T-helper 1 cell treated with Interleukin-12 subunit alpha and Interleukin-12 subunit beta and Interleukin-4 antibody, amounts not matched to agents 30 μg/mL and 1 μg/mL, for 36 hours (primary cell): ENCODE measurements at regions not wholly inside any gene's neighbourhood (a gene's known extent, or its start where the extent isn't known, plus 50 kb on each side); places are given as distances from the start of the nearest gene placed in this dataset.
"Not testable (repeated sequence)": the region's sequence is repeated elsewhere in the genome, so short reads cannot be mapped to it uniquely, and the experiment has no call there.

Experiments
- H3K27ac Mint-ChIP-seq: one replicate; pipeline ENCODE4 v1.8.0; 2021; ENCODE audit warnings: mild to moderate bottlenecking, mixed read lengths
- H3K27me3 Mint-ChIP-seq: one replicate; pipeline ENCODE4 v1.8.0; 2021; ENCODE audit warnings: low read depth, mixed read lengths
- H3K36me3 Mint-ChIP-seq: one replicate; pipeline ENCODE4 v1.8.0; 2021; ENCODE audit warnings: low read depth, mixed read lengths
- H3K4me1 Mint-ChIP-seq: one replicate; pipeline ENCODE4 v1.8.0; 2021; ENCODE audit warnings: low read depth, mixed read lengths
- H3K4me3 Mint-ChIP-seq: one replicate; pipeline ENCODE4 v1.8.0; 2021; ENCODE audit warnings: mild to moderate bottlenecking, moderate library complexity, mixed read lengths
- H3K9me3 Mint-ChIP-seq: one replicate; pipeline ENCODE4 v1.8.0; 2021; ENCODE audit warnings: mixed read lengths

DNA sequence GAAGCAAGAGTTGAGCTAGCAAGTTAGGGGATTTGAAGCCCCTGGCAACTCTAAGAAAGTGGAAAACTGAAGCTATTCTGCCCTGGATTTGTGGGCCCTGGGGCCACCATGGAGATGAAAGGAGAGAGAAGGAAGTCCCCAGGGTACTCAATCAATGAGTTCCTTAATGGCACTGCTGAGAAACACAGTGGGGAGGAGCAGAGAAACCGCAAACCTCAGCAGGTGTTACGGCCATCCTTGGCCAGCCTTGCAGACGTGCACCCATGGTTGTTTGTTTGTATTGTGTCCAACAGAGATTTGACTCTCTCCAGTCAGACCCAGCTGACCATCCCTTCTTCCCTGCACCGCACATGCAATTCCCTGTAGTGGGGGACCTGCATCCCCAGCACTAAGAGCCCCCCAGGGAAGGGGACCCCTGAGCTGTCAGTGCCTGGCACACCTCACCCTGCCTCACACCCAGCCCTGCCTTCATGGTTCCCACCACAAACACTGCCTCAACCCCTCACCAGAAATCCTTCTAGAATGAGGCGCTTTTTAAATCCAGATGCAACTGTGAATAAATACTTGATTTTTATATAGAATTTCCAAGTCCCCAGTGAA lies 255.3 kb downstream of the SH3BP4 start:
- no peaks in the 10 kb centered on the region for H3K9me3 Mint-ChIP-seq
- H3K27me3 Mint-ChIP-seq: no peaks in the 10 kb centered on the region
- no peak overlapping the region for H3K4me3 Mint-ChIP-seq
- H3K27ac Mint-ChIP-seq: no peak overlapping the region
- H3K36me3 Mint-ChIP-seq: no peaks in the 10 kb centered on the region
- H3K4me1 Mint-ChIP-seq: no peaks in the 10 kb centered on the region

DNA sequence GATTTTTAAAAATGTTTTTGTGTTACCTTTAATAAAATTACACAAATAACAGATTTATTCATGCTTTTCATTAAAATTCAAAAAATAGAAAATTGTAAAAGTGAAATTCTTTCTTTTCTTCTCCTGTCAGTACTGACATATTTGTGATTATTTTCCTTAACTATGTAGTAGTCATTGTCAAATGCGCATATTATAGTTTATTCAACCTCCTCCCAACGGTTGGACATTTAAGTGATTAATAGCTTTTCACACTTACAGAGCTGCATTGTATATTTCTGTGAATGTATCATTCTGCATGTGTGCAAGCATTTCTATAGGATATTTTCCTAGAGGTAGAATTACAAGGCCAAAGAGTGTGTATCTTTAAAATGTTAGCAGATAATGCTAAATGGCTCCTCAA lies 259.2 kb downstream of the SH3BP4 start:
- Mint-ChIP-seq H3K4me3 (no peak overlapping the region), H3K4me1 (no peaks in the 10 kb centered on the region), H3K36me3 (no peaks in the 10 kb centered on the region), H3K9me3 (no peaks in the 10 kb centered on the region), H3K27me3 (peaks cover 5% of the 10 kb centered on the region), H3K27ac (no peak overlapping the region)

DNA sequence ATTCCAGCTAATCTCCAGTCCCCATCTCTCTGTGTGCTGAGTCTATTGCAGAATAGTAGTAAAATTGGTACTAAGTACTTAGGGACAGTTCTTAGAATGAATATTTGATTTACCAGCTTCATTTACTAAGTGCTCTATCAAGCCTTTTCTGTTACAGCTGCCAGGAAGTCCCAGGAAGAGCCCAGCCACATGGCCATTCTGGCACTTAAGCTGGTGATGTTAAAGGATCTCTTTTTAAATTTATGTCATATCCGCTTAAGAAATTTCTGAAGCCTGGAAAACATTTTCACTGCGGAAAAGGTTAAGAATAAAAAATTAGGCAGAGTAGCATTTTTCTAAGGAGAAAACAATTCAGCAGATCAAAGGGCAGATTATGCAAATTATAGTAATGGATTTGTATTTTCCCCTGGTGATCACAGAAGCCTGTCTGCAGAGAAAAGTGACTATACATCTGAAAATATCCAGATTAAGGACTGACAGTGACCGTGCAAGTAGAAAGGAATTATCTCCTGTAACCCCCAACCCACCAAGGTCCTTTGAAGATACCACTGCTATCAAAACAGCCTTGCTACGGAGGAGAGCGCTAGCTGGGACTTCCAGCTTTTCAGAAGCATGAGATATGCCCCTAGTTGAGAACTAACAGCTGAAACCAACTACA lies 260.8 kb downstream of the SH3BP4 start:
- Mint-ChIP-seq H3K27me3 (peaks cover 5% of the 10 kb centered on the region), H3K27ac (no peak overlapping the region), H3K36me3 (no peaks in the 10 kb centered on the region)

DNA sequence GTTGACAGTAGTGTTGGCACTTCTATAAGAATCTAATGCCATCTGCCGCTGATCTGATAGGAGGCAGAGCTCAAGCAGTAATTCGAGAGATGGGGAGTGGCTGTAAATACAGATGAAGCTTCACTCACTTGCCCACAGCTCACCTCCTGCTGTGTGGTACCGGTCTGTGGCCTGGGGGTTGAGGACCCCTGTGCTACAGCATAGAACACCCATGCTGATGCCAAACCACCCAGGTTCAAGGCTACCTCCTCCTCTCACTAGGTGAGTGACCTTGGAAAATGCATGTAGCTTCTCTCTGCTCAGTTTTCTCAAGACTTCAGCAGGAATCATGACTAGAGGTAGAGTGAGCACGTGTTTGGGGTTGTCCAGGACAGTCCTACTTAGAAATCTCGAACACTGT lies 263.4 kb downstream of the SH3BP4 start:
- Mint-ChIP-seq H3K27me3 (peaks cover 5% of the 10 kb centered on the region), H3K27ac (no peak overlapping the region), H3K9me3 (no peaks in the 10 kb centered on the region), H3K36me3 (no peaks in the 10 kb centered on the region), H3K4me1 (no peaks in the 10 kb centered on the region), H3K4me3 (no peak overlapping the region)

More for the DNA sequence above, 260.8 kb downstream of the SH3BP4 start:
- no peak overlapping the region for H3K4me3 Mint-ChIP-seq
- H3K4me1 Mint-ChIP-seq: no peaks in the 10 kb centered on the region
- H3K9me3 Mint-ChIP-seq: no peaks in the 10 kb centered on the region

DNA sequence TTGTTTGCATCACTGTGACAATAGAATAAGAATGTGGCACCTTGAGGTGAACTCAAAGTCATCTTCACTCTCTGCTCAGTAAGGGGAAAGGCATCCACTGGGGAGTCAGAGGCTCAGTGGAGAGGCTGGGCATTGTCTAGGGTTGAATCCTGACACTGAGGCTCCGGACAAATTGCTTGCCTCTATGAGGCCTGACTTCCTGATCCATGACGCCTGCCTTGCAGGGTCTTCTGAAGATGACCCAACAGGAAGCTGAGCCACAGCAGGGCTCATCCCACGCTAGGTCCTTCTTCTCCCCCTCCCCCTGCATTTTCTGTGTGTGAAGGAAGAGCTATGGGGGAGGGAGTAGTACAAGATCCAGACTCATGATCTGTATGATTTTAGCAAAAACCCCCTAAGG lies 265.1 kb downstream of the SH3BP4 start:
- no peaks in the 10 kb centered on the region for H3K9me3 Mint-ChIP-seq
- peaks cover 5% of the 10 kb centered on the region for H3K27me3 Mint-ChIP-seq
- H3K36me3 Mint-ChIP-seq: no peaks in the 10 kb centered on the region
- H3K4me3 Mint-ChIP-seq: no peak overlapping the region
- no peak overlapping the region for H3K27ac Mint-ChIP-seq
- no peaks in the 10 kb centered on the region for H3K4me1 Mint-ChIP-seq

DNA sequence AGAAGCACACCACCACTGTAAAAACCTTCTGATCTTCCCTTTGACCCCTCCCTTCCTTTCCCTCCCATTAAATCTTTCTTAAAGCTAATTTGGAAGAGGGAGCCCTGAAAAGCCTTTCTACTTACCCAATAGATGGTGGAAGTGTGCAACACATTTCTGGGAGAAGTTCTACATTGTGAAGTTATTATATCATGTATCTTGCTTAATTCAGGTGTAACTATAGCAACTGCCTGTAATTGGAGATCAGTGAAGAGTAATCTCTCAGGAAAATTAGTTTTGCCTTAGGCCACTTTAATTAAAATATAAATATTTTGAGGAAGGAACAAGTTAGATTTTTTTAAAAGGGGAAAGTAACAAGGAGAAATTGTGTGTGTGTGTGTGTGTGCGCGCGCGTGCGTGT lies 266.0 kb downstream of the SH3BP4 start:
- Mint-ChIP-seq H3K27me3 (peaks cover under 1% of the 10 kb centered on the region), H3K36me3 (no peaks in the 10 kb centered on the region), H3K4me3 (no peak overlapping the region), H3K9me3 (no peaks in the 10 kb centered on the region), H3K4me1 (no peaks in the 10 kb centered on the region), H3K27ac (no peak overlapping the region)

DNA sequence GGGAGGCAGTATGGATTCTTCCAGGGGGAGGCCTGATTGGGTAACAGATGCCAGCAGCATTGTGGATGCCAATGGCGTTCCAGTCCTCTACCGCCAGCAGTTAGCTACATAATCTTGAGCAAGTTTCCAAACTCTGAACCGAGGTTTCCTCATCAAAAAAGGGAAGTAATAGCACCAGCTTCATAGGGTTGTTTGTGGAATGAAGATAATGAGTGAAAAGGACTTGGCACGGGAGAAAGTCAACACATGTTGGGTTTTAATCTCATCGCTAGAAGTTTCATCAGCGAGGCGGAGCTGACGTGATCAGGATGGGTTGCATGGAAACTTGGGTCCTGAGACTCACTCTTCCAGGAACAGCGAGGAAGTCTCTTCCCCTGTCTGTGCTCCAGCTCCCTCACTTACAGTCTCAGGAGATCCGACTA lies 266.7 kb downstream of the SH3BP4 start:
- H3K4me3 Mint-ChIP-seq: no peak overlapping the region
- H3K9me3 Mint-ChIP-seq: no peaks in the 10 kb centered on the region
- H3K4me1 Mint-ChIP-seq: no peaks in the 10 kb centered on the region
- H3K27ac Mint-ChIP-seq: no peak overlapping the region
- H3K36me3 Mint-ChIP-seq: no peaks in the 10 kb centered on the region
- no peaks in the 10 kb centered on the region for H3K27me3 Mint-ChIP-seq

DNA sequence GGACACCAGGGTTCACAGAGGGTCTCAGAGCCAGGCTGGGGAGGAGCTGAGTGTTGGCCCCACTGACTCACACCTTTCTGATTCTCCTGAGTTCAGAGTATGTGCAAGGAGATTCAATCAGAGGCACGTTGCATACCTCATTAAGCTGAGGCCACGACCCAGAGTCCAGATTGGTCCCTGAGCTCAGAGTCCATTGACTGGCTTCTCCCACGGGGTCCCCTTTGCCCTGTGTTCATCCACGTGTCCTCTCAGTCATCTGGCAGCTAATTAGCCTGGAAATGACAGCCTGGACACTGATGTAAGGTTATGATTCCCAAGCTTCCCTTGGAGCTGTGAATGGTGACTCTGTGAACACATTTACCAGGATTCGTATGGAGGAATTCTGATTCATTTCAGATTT lies 267.2 kb downstream of the SH3BP4 start:
- no peaks in the 10 kb centered on the region for H3K27me3 Mint-ChIP-seq
- no peaks in the 10 kb centered on the region for H3K9me3 Mint-ChIP-seq
- H3K4me3 Mint-ChIP-seq: no peak overlapping the region
- H3K4me1 Mint-ChIP-seq: no peaks in the 10 kb centered on the region
- H3K36me3 Mint-ChIP-seq: no peaks in the 10 kb centered on the region
- H3K27ac Mint-ChIP-seq: no peak overlapping the region

DNA sequence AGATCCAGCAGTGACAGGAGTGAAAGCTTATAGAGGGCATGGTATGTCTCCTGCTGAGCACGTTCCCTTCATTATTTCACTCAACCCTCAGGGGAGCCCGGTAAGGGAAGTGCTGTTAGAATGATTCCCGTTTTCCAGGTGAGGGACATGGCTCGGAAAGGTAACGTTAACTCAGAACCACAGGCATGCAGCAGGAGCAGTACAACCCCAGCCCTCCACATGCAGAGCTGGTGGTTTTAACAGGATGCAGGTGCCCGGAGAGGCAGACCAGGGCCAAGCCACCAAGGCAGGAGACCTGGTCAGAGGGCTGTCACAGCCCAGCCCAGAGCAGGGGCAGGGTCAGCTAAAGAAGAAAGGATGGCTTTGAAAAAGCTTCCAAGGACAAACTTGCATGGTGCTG lies 268.5 kb downstream of the SH3BP4 start:
- H3K27me3 Mint-ChIP-seq: no peaks in the 10 kb centered on the region
- no peaks in the 10 kb centered on the region for H3K36me3 Mint-ChIP-seq
- H3K4me1 Mint-ChIP-seq: no peaks in the 10 kb centered on the region
- no peaks in the 10 kb centered on the region for H3K9me3 Mint-ChIP-seq
- no peak overlapping the region for H3K27ac Mint-ChIP-seq
- H3K4me3 Mint-ChIP-seq: no peak overlapping the region

DNA sequence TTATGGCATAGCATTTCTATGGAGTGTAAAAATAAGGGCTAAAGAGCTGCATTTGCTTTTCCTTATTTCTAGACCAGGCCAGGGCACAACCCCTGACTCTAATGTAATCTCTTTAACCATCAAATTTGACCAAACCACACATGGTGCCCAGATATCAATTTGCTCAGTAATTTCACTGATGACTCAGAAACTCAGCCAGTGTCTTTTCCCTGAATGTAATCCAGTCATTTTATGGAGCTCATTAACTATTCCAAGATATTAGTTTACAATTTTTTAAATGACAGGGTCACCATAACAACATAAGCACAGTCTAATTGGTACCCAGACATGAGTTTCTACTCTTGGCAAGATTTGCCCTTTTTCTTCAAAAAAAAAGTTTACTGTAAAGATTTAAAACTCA lies 270.8 kb upstream of the AGAP1 start:
- Mint-ChIP-seq H3K9me3 (no peaks in the 10 kb centered on the region), H3K4me3 (no peak overlapping the region), H3K4me1 (no peaks in the 10 kb centered on the region), H3K27me3 (no peaks in the 10 kb centered on the region), H3K36me3 (no peaks in the 10 kb centered on the region), H3K27ac (no peak overlapping the region)

DNA sequence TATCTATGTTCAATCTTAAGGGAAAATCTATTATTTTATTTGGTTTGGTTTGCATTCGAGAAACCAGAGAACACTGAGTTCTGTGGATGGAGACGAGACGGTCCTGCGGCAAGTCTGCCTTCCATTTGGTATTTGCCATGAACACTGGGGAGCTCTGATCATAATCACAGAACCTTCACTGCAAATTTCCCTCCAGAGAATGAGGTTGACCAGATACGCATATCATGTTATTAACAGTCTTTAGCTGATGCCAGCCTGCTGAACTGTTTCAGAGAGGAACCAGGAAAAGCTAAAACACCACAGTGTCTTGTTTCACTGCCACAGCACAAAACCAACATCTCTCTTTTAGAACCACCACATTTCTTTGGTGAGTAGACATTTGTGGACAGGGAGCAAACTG lies 269.4 kb upstream of the AGAP1 start:
- Mint-ChIP-seq H3K27ac (no peak overlapping the region), H3K27me3 (no peaks in the 10 kb centered on the region), H3K36me3 (no peaks in the 10 kb centered on the region), H3K9me3 (no peaks in the 10 kb centered on the region), H3K4me1 (no peaks in the 10 kb centered on the region), H3K4me3 (no peak overlapping the region)

DNA sequence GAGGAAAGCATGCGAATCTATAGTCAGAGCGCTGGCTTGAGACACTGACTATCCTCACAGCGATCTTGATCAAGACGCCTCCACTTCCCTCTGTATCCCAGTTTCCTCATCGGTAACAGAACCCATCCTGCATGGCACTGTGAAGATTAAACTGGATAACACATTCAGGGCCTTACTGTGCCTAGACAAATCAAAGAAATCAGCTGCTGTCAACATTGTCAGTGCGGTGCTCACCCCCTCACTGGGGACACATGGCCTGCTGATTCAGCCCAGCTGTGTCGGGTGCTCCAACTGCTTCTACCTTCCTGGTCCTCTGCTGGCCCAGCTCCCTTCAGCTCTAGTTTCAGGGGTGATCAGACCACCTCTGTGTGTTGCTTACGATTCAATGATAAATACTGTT lies 268.6 kb upstream of the AGAP1 start:
- Mint-ChIP-seq H3K4me3 (no peak overlapping the region), H3K27ac (no peak overlapping the region), H3K9me3 (no peaks in the 10 kb centered on the region), H3K4me1 (no peaks in the 10 kb centered on the region), H3K27me3 (peaks cover 4% of the 10 kb centered on the region), H3K36me3 (no peaks in the 10 kb centered on the region)

DNA sequence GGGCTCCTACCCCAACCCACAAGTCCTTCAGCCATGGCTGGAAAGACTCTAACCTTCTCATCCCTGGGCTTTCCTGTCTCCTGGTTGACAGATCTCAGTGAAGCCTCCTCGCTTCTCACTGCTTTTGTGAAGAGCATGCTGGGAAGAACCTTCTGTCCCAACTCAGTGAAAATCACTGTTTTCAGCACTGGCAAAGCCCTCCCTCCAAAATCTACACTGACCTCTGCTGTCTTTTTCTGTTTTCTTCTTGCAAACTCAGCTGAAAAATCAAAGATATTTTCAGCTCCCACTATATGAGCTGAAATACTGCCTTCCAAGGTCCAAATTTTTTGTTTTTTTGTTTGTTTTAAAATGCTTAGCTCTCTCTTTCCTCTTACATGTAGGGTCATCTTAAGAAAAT lies 266.3 kb upstream of the AGAP1 start:
- no peak overlapping the region for H3K27ac Mint-ChIP-seq
- no peaks in the 10 kb centered on the region for H3K9me3 Mint-ChIP-seq
- peaks cover 4% of the 10 kb centered on the region for H3K27me3 Mint-ChIP-seq
- H3K4me1 Mint-ChIP-seq: no peaks in the 10 kb centered on the region
- no peaks in the 10 kb centered on the region for H3K36me3 Mint-ChIP-seq
- H3K4me3 Mint-ChIP-seq: no peak overlapping the region

DNA sequence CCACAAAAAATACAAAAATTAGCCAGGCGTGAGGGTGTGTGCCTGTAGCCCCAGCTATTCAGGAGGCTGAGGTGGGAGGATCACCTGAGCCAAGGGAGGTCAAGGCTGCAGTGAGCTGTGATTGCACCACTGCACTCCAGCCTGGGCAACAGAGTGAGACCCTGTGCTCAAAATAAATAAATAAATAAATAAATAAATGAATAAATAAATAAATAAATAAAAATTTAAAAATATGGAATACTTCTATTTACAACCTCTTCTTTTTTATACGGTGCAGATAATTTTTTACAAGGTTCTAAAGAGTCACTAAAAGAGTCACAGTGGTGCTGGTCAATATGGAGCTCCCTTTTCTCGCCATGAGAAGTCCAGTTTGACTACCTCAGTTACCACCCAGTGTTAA lies 265.4 kb upstream of the AGAP1 start:
- H3K4me1 Mint-ChIP-seq, H3K27me3 Mint-ChIP-seq, H3K36me3 Mint-ChIP-seq, H3K4me3 Mint-ChIP-seq, H3K9me3 Mint-ChIP-seq, H3K27ac Mint-ChIP-seq: not testable (repeated sequence)

DNA sequence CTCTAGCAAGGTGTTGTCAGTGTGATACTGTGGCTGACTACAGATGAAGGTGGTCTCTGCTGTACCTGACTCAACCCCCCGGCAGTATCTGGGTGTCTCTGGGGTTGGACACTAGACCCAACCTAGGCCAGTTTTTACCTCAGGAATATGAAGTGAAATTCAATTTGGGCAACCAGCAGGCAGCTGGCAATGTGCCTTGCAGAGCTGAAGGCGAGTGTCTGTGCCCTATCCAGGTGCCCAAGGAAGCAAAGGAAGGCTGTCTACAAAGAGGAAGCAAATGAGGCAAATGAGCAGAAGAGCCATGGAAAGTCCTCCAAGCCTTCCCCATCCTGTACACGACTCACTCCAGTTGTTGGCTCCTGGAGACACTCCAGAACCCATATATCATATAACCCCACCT lies 264.6 kb upstream of the AGAP1 start:
- Mint-ChIP-seq H3K36me3 (no peaks in the 10 kb centered on the region), H3K4me1 (no peaks in the 10 kb centered on the region), H3K27me3 (peaks cover 4% of the 10 kb centered on the region), H3K4me3 (no peak overlapping the region), H3K9me3 (no peaks in the 10 kb centered on the region), H3K27ac (no peak overlapping the region)
